ENCODE measurements at regions not wholly inside any gene's neighbourhood (a gene's known extent, or its start where the extent isn't known, plus 50 kb on each side); places are given as distances from the start of the nearest gene placed in this dataset.
A peak's percentile ranks its signal among the peaks of the same experiment; 100 is the strongest.

GRCh38 chr6:101230866-101231265 lies 162.6 kb upstream of the GRIK2 start:
- no peak for DNase-seq

GRCh38 chr6:101231606-101232235 lies 161.8 kb upstream of the GRIK2 start:
- no peak for DNase-seq

GRCh38 chr6:101232961-101233360 lies 160.5 kb upstream of the GRIK2 start:
- no peak for DNase-seq

GRCh38 chr6:101236709-101237108 lies 156.8 kb upstream of the GRIK2 start:
- DNase-seq, result no peak

- no peak for DNase-seq
Measured at GRCh38 chr6:101241442-101241841, 152.1 kb upstream of the GRIK2 start.

- DNase-seq, result no peak
Measured at GRCh38 chr6:101249470-101249869, 144.0 kb upstream of the GRIK2 start.

GRCh38 chr6:101257163-101257562 lies 136.3 kb upstream of the GRIK2 start:
- no peak for DNase-seq

GRCh38 chr6:101259505-101259904 lies 134.0 kb upstream of the GRIK2 start:
- no peak for DNase-seq

GRCh38 chr6:101263596-101263995 lies 129.9 kb upstream of the GRIK2 start:
- DNase-seq, result no peak

GRCh38 chr6:101266063-101266462 lies 127.4 kb upstream of the GRIK2 start:
- peak; percentile 35 for DNase-seq

- no peak for DNase-seq
Measured at GRCh38 chr6:101268541-101268940, 125.0 kb upstream of the GRIK2 start.

GRCh38 chr6:101275251-101275650 lies 118.3 kb upstream of the GRIK2 start:
- no peak for DNase-seq

GRCh38 chr6:101276066-101276465 lies 117.4 kb upstream of the GRIK2 start:
- no peak for DNase-seq

GRCh38 chr6:101279410-101279809 lies 114.1 kb upstream of the GRIK2 start:
- DNase-seq, result no peak

- DNase-seq, result no peak
Measured at GRCh38 chr6:101281266-101281665, 112.2 kb upstream of the GRIK2 start.

GRCh38 chr6:101284131-101284530 lies 109.4 kb upstream of the GRIK2 start:
- no peak for DNase-seq

GRCh38 chr6:101286146-101286545 lies 107.4 kb upstream of the GRIK2 start:
- DNase-seq, result no peak

- no peak for DNase-seq
Measured at GRCh38 chr6:101290346-101290745, 103.2 kb upstream of the GRIK2 start.

- DNase-seq, result no peak
Measured at GRCh38 chr6:101294051-101294638, 99.4 kb upstream of the GRIK2 start.

GRCh38 chr6:101294676-101295075 lies 98.8 kb upstream of the GRIK2 start:
- no peak for DNase-seq

- no peak for DNase-seq
Measured at GRCh38 chr6:101296169-101296960, 97.1 kb upstream of the GRIK2 start.

GRCh38 chr6:101302593-101302992 lies 90.9 kb upstream of the GRIK2 start:
- no peak for DNase-seq

GRCh38 chr6:101303495-101303894 lies 90.0 kb upstream of the GRIK2 start:
- DNase-seq, result no peak

- no peak for DNase-seq
Measured at GRCh38 chr6:101312652-101313051, 80.9 kb upstream of the GRIK2 start.
